ENCODE measurements at regions not wholly inside any gene's neighbourhood (a gene's known extent, or its start where the extent isn't known, plus 50 kb on each side); places are given as distances from the start of the nearest gene placed in this dataset.
A peak's percentile ranks its signal among the peaks of the same experiment; 100 is the strongest.

- H3K9ac ChIP-seq (ENCODE audit: low read length), result no peak overlapping the region
- H2AFZ ChIP-seq (ENCODE audit: low read depth, low read length), result no peak overlapping the region
- TF ChIP-seq POLR2AphosphoS5 (IDR thresholded peaks at IDR 0.05) (peak; percentile 23), EP300 (conservative IDR thresholded peaks at IDR 0.05; ENCODE audit: poor library complexity, severe bottlenecking) (no peak)
- no peaks in the 10 kb centered on the region for H3K79me2 ChIP-seq (replicated peaks; ENCODE audit: insufficient read depth, low read length)
- no peaks in the 10 kb centered on the region for H3K36me3 ChIP-seq (ENCODE audit: insufficient read depth, low read length)
- H3K9me3 ChIP-seq (ENCODE audit: low read length), result no peaks in the 10 kb centered on the region
- H3F3A ChIP-seq (ENCODE audit: insufficient read depth, low read length, poor library complexity, severe bottlenecking), result no peaks in the 10 kb centered on the region
- H3K27ac ChIP-seq (ENCODE audit: low read length), result no peak overlapping the region
- H3K9me2 ChIP-seq (ENCODE audit: insufficient read depth, low read length), result no peaks in the 10 kb centered on the region
- H3K4me2 ChIP-seq (ENCODE audit: low read length), result no peak overlapping the region
- H3K4me3 ChIP-seq (ENCODE audit: low read length), result no peak overlapping the region
- no peaks in the 10 kb centered on the region for H4K20me1 ChIP-seq (ENCODE audit: insufficient read depth)
- H3K27me3 ChIP-seq (ENCODE audit: insufficient read depth, low read depth, low read length), result no peaks in the 10 kb centered on the region
Measured at GRCh38 chr12:82593901-82594396, 92.8 kb upstream of the TMTC2 start.

- Histone ChIP-seq H4K20me1 (ENCODE audit: insufficient read depth) (no peaks in the 10 kb centered on the region), H2AFZ (ENCODE audit: low read depth, low read length) (no peak overlapping the region), H3K9me3 (ENCODE audit: low read length) (no peaks in the 10 kb centered on the region), H3K9ac (ENCODE audit: low read length) (no peak overlapping the region), H3F3A (ENCODE audit: insufficient read depth, low read length, poor library complexity, severe bottlenecking) (no peaks in the 10 kb centered on the region), H3K9me2 (ENCODE audit: insufficient read depth, low read length) (no peaks in the 10 kb centered on the region), H3K4me3 (ENCODE audit: low read length) (no peak overlapping the region), H3K79me2 (replicated peaks; ENCODE audit: insufficient read depth, low read length) (no peaks in the 10 kb centered on the region), H3K27me3 (ENCODE audit: insufficient read depth, low read depth, low read length) (no peaks in the 10 kb centered on the region), H3K27ac (ENCODE audit: low read length) (no peak overlapping the region), H3K4me2 (ENCODE audit: low read length) (no peak overlapping the region), H3K36me3 (ENCODE audit: insufficient read depth, low read length) (no peaks in the 10 kb centered on the region)
- TF ChIP-seq CTCF (IDR thresholded peaks at IDR 0.05; ENCODE audit: poor library complexity, severe bottlenecking), result no peak
- TF ChIP-seq MXI1 (conservative IDR thresholded peaks at IDR 0.05; ENCODE audit: poor library complexity, severe bottlenecking), result no peak
- no peak for TF ChIP-seq RAD21 (conservative IDR thresholded peaks at IDR 0.05)
- no peak for TF ChIP-seq EZH2 (IDR thresholded peaks at IDR 0.05; ENCODE audit: borderline replicate concordance, insufficient read depth, low read length, poor library complexity, severe bottlenecking)
- no peak for TF ChIP-seq TAF1 (IDR thresholded peaks at IDR 0.05; ENCODE audit: low read depth)
- no peak for TF ChIP-seq EP300 (conservative IDR thresholded peaks at IDR 0.05; ENCODE audit: poor library complexity, severe bottlenecking)
- no peak for TF ChIP-seq POLR2AphosphoS5 (IDR thresholded peaks at IDR 0.05)
- TF ChIP-seq REST (IDR thresholded peaks at IDR 0.05; ENCODE audit: borderline replicate concordance), result no peak
- no peak for TF ChIP-seq SMC3 (conservative IDR thresholded peaks at IDR 0.05; ENCODE audit: poor library complexity)
Measured at GRCh38 chr12:82595941-82596340, 90.8 kb upstream of the TMTC2 start.

- Histone ChIP-seq H3K27ac (ENCODE audit: low read length) (no peak overlapping the region), H3K4me2 (ENCODE audit: low read length) (no peak overlapping the region), H4K20me1 (ENCODE audit: insufficient read depth) (no peaks in the 10 kb centered on the region), H3K79me2 (replicated peaks; ENCODE audit: insufficient read depth, low read length) (no peaks in the 10 kb centered on the region), H2AFZ (ENCODE audit: low read depth, low read length) (no peak overlapping the region), H3F3A (ENCODE audit: insufficient read depth, low read length, poor library complexity, severe bottlenecking) (no peaks in the 10 kb centered on the region), H3K9me2 (ENCODE audit: insufficient read depth, low read length) (no peaks in the 10 kb centered on the region), H3K27me3 (ENCODE audit: insufficient read depth, low read depth, low read length) (no peaks in the 10 kb centered on the region), H3K9ac (ENCODE audit: low read length) (no peak overlapping the region), H3K9me3 (ENCODE audit: low read length) (no peaks in the 10 kb centered on the region), H3K36me3 (ENCODE audit: insufficient read depth, low read length) (no peaks in the 10 kb centered on the region), H3K4me3 (ENCODE audit: low read length) (no peak overlapping the region)
- TF ChIP-seq MXI1 (conservative IDR thresholded peaks at IDR 0.05; ENCODE audit: poor library complexity, severe bottlenecking) (no peak), REST (IDR thresholded peaks at IDR 0.05; ENCODE audit: borderline replicate concordance) (no peak), EP300 (conservative IDR thresholded peaks at IDR 0.05; ENCODE audit: poor library complexity, severe bottlenecking) (no peak), CTCF (IDR thresholded peaks at IDR 0.05; ENCODE audit: poor library complexity, severe bottlenecking) (no peak), RAD21 (conservative IDR thresholded peaks at IDR 0.05) (no peak), SMC3 (conservative IDR thresholded peaks at IDR 0.05; ENCODE audit: poor library complexity) (no peak), TAF1 (IDR thresholded peaks at IDR 0.05; ENCODE audit: low read depth) (no peak), POLR2AphosphoS5 (IDR thresholded peaks at IDR 0.05) (no peak), EZH2 (IDR thresholded peaks at IDR 0.05; ENCODE audit: borderline replicate concordance, insufficient read depth, low read length, poor library complexity, severe bottlenecking) (no peak)
Measured at GRCh38 chr12:82596483-82596882, 90.2 kb upstream of the TMTC2 start.

All from neural cell (in vitro differentiated cells).